ENCODE measurements at regions not wholly inside any gene's neighbourhood (a gene's known extent, or its start where the extent isn't known, plus 50 kb on each side); places are given as distances from the start of the nearest gene placed in this dataset.
"Not testable (repeated sequence)": the region's sequence is repeated elsewhere in the genome, so short reads cannot be mapped to it uniquely, and the experiment has no call there.

- in situ Hi-C loops (cut with MboI; ENCODE audit: low sequenced_read_pairs) = not testable (repeated sequence)
These were observed 519.3 kb downstream of the GOLGA6L6 start for GRCh38 chr15:20022349-20022748.

GRCh38 chr15:20021351-20021750 lies 520.2 kb downstream of the GOLGA6L6 start:
- in situ Hi-C loops (cut with MboI; ENCODE audit: low sequenced_read_pairs) = not testable (repeated sequence)

DNA sequence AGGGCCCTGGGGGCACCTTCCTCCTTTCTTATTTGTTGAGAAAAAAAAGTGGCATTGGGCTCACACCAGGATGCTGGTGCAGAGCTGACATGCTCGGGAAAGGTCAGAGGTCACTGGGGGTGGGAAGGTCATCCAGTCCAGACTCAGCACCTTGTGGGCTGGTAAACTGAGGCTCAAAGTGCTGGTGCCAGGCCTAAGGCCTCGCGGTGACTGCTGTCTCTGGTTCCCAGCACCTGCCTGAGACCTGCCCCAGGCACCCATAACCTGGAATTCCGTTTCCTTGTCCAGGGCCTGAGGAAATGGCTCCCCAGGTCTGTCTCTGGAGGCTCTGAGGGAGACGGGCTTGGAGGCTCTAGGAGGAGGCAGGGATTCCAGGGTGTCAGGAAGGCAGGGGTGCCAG lies 521.0 kb downstream of the GOLGA6L6 start:
- in situ Hi-C loops (cut with MboI; ENCODE audit: low sequenced_read_pairs) = not testable (repeated sequence)

DNA sequence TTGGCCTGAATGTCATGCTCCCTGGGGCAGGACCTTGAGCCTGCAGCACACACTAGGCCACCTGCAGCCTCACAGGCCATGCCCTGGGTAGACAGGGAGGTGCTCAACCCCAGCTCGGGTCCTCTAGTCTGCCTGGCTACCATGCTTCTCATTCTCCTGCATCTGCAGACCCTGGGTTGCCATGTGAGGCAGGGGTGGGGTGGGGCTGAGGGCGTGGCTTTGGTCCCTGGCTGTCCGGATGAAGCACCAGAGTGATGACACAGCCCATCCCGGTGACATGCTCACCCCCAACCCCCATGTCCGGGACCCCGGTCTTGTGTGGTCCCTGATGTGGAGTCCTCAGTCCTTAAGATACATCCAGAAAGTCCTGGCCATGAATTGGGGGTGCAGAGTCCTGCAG lies 521.8 kb downstream of the GOLGA6L6 start:
- in situ Hi-C loops (cut with MboI; ENCODE audit: low sequenced_read_pairs) = not testable (repeated sequence)

DNA sequence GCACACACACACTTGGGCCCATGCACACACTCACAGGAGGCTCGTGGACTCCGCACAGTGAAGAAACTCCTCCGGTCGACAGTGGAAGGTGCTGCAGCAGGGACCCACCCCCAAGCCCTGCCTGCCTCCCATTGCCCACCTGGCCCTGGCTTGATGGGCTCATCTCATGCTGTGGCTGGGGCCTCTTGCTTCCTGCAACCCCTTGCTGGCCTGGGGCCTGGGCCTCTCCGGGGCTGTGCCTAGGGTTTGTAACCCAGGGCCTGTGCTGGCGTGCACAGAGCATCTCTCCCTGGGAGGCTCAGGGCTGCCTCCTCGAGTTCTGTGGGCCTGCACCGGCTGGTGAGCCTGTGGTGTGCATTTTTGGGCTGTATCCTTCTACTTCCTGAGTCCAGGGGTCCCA lies 524.0 kb downstream of the GOLGA6L6 start:
- in situ Hi-C loops (cut with MboI; ENCODE audit: low sequenced_read_pairs) = not testable (repeated sequence)

GRCh38 chr15:20016941-20017340 lies 524.7 kb downstream of the GOLGA6L6 start:
- in situ Hi-C loops (cut with MboI; ENCODE audit: low sequenced_read_pairs) = not testable (repeated sequence)

GRCh38 chr15:20012837-20013236 lies 528.8 kb downstream of the GOLGA6L6 start:
- in situ Hi-C loops (cut with MboI; ENCODE audit: low sequenced_read_pairs) = not testable (repeated sequence)

GRCh38 chr15:20010759-20011158 lies 530.8 kb downstream of the GOLGA6L6 start:
- in situ Hi-C loops (cut with MboI; ENCODE audit: low sequenced_read_pairs) = not testable (repeated sequence)

DNA sequence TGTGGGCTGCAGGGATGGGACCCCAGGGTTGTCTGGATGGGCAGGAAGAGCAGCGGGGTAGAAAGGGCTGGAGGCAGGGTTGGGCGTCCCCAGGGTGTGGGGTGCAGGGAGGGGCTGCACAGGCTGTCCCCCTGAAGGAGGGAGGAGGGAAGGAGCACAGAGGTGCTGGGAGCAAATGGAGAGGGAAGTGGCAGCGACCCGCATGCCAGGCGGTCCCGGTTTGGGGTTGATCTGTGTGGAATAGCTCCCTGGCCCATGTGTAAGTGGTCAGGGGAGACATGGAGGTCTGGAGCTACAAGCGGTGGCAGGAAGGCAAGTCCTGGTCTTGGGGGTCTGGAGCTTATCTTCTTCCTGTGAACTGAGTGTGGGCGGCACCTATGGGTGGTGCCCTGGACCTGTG lies 532.0 kb downstream of the GOLGA6L6 start:
- in situ Hi-C loops (cut with MboI; ENCODE audit: low sequenced_read_pairs) = not testable (repeated sequence)

- in situ Hi-C loops (cut with MboI; ENCODE audit: low sequenced_read_pairs) = not testable (repeated sequence)
These were observed 534.3 kb downstream of the GOLGA6L6 start for GRCh38 chr15:20007338-20007737.

- in situ Hi-C loops (cut with MboI; ENCODE audit: low sequenced_read_pairs) = not testable (repeated sequence)
These were observed 538.1 kb downstream of the GOLGA6L6 start for GRCh38 chr15:20003471-20003870.

DNA sequence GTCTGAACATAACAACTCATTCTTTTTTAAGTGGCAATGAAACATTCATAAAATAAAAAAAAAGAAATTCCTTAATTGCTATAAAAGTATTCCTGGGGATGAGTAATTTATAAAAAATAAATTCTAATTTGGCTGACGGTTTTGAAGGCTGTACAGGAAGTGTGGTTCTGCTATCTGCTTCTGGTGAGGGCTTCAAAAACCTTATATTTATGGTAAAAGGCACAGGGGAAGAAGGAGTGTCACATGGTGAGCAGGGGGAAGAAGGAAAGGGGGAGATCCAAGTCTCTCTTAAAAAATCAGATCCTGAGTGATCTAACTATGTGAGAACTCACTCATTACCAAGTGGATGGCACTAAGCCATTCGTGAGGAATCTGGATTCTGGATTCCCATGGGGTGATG lies 539.0 kb downstream of the GOLGA6L6 start:
- in situ Hi-C loops (cut with MboI; ENCODE audit: low sequenced_read_pairs) = not testable (repeated sequence)

GRCh38 chr15:19996574-19997194 lies 544.9 kb downstream of the GOLGA6L6 start:
- in situ Hi-C loops (cut with MboI; ENCODE audit: low sequenced_read_pairs) = not testable (repeated sequence)

GRCh38 chr15:19995296-19995695 lies 546.3 kb downstream of the GOLGA6L6 start:
- in situ Hi-C loops (cut with MboI; ENCODE audit: low sequenced_read_pairs) = not testable (repeated sequence)

DNA sequence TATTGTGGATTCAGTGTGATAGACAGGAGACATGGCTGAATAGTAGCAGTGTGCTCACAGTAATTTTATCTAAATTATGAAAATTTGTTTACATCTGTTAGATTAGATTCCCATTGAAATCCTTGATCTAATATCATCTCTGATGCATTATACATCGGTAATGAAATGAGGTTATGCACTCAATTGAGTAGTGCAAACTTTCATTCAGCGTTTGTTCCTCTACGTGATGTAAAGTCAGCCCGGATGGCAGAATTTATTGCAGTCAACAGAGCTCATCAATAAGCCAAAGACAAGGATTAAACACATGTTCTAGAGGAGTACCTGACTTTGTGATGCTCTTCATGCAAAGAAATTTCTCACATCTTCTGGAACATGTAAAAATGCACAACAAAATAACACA lies 549.2 kb downstream of the GOLGA6L6 start:
- in situ Hi-C loops (cut with MboI; ENCODE audit: low sequenced_read_pairs) = no loop called here

GRCh38 chr15:19988094-19988660 lies 553.4 kb downstream of the GOLGA6L6 start:
- in situ Hi-C loops (cut with MboI; ENCODE audit: low sequenced_read_pairs) = no loop called here

DNA sequence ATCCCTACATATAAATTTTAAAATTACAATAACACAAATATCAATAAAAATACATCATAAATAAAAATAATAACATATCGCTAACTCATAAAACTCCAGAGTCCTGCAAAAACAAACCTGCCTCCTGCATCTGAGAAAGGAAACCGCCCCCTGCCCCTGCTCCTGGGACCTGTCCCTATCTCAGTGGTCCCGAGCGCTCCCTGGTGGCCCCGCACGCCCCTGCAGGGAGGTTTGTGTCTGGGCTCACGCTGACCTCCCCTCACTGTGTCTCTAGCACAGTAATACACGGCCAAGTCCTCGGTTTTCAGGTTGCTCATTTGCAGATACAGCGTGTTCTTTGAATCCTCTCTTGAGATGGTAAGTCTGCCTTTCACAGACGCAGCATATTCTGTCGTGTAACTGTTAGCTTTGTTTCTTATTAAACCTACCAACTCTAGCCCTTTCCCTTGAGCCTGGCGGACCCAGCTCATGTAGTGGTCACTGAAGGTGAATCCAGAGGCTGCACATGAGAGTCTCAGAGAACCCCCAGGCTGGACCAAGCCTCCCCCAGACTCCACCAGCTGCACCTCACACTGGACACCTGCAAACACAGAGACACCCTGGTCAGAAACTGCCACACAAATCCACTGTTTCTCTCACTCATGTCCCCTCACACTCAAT lies 554.1 kb downstream of the GOLGA6L6 start:
- in situ Hi-C loops (cut with MboI; ENCODE audit: low sequenced_read_pairs) = no loop called here

DNA sequence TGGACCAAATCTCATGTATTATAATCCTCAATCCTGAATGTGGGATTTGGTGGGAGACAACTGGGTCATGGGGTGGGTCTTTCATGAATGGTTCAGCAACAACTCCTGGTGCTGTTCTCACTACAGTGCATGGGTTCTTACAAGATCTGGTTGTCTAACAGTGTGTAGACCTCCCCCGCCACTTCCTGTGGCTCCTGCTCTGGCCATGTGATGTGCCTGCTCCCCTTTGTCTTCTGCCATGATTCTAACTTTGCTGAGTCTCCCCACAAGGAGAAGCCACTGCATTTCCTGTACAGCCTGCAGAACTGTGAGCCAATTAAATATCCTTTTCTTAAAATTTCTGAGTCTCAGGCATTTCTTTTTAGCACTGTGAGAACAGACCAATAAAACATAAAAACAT lies 557.5 kb downstream of the GOLGA6L6 start:
- in situ Hi-C loops (cut with MboI; ENCODE audit: low sequenced_read_pairs) = no loop called here

- in situ Hi-C loops (cut with MboI; ENCODE audit: low sequenced_read_pairs) = no loop called here
These were observed 566.6 kb downstream of the GOLGA6L6 start for GRCh38 chr15:19974998-19975397.

DNA sequence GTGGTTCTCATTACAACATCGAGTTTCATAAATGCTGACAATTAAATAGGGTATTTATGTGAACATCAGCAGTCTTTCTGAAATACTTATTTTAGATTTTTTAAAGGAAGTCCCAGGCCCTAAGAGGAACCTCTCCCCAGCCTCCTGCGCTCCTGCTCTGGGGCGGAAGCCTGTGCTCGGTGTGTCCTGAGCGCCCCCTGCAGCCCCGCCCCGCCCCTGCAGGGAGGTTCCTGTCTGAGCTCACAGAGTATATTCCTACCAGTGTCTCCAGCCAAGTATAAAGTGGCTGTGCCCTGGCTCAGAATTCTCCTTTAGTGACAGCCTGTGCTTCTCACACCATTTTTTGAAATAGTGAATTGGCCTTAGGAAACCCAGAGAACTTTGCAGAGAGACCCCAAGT lies 567.9 kb downstream of the GOLGA6L6 start:
- in situ Hi-C loops (cut with MboI; ENCODE audit: low sequenced_read_pairs) = no loop called here

GRCh38 chr15:19972582-19972981 lies 569.0 kb downstream of the GOLGA6L6 start:
- in situ Hi-C loops (cut with MboI; ENCODE audit: low sequenced_read_pairs) = not testable (repeated sequence)

DNA sequence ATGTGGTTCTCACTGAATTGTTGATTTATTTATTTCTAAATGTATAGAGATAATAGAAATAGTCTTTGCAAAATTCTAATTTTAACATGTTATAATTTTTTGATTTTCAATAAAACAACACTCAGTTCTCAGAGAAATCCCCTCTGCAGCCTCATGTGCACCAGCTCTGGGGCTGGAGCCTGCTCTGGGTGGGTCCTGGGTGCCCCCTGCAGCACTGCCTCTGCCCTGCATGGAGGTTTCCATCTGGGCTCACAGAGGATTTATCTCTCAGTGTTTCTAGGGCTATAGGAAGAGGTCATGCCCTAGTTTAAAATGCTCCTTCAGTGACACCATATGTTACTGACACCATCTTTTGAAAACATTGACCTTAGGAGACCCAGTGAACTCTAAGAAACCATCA lies 576.0 kb downstream of the GOLGA6L6 start:
- in situ Hi-C loops (cut with MboI; ENCODE audit: low sequenced_read_pairs) = not testable (repeated sequence)
